ENCODE measurements at regions not wholly inside any gene's neighbourhood (a gene's known extent, or its start where the extent isn't known, plus 50 kb on each side); places are given as distances from the start of the nearest gene placed in this dataset.

- TF ChIP-seq CTCF (IDR thresholded peaks at IDR 0.05) (no peak), POLR2A (IDR thresholded peaks at IDR 0.05) (no peak)
Measured at GRCh38 chr3:81437683-81438082, 323.8 kb downstream of the GBE1 start.

All from heart left ventricle (tissue), 13 donors.